CD4-positive, alpha-beta T cell treated with Interferon gamma for 1 hour (primary cell): ENCODE measurements at regions not wholly inside any gene's neighbourhood (a gene's known extent, or its start where the extent isn't known, plus 50 kb on each side); places are given as distances from the start of the nearest gene placed in this dataset.
"Not testable (repeated sequence)": the region's sequence is repeated elsewhere in the genome, so short reads cannot be mapped to it uniquely, and the experiment has no call there.

Source experiments
- DNase-seq: peaks from one replicate; pipeline ENCODE4 v3.0.0-alpha.2; 2020

GRCh38 chr22:40094485-40094884 is 83.2 kb upstream of the TNRC6B start:
- no peak for DNase-seq

- DNase-seq: not testable (repeated sequence)
These were observed 77.8 kb upstream of the TNRC6B start for GRCh38 chr22:40099887-40100286.

- DNase-seq: no peak
These were observed 72.0 kb upstream of the TNRC6B start for GRCh38 chr22:40105755-40106154.

GRCh38 chr22:40107244-40107643 is 70.5 kb upstream of the TNRC6B start:
- DNase-seq: no peak

- DNase-seq: no peak
These were observed 69.8 kb upstream of the TNRC6B start for GRCh38 chr22:40107851-40108378.

- no peak for DNase-seq
These were observed 69.3 kb upstream of the TNRC6B start for GRCh38 chr22:40108396-40108795.

GRCh38 chr22:40108926-40109325 is 68.8 kb upstream of the TNRC6B start:
- DNase-seq: not testable (repeated sequence)

- DNase-seq: no peak
These were observed 66.3 kb upstream of the TNRC6B start for GRCh38 chr22:40111451-40111850.

GRCh38 chr22:40112595-40112994 is 65.1 kb upstream of the TNRC6B start:
- DNase-seq: no peak

GRCh38 chr22:40113696-40114095 is 64.0 kb upstream of the TNRC6B start:
- no peak for DNase-seq

- no peak for DNase-seq
These were observed 63.3 kb upstream of the TNRC6B start for GRCh38 chr22:40114411-40114810.

GRCh38 chr22:40116496-40117200 is 61.1 kb upstream of the TNRC6B start:
- peak; percentile 53 for DNase-seq

- no peak for DNase-seq
These were observed 58.7 kb upstream of the TNRC6B start for GRCh38 chr22:40118979-40119378.

GRCh38 chr22:40120848-40121247 is 56.9 kb upstream of the TNRC6B start:
- no peak for DNase-seq

GRCh38 chr22:40121461-40121860 is 56.3 kb upstream of the TNRC6B start:
- peak; percentile 18 for DNase-seq

- no peak for DNase-seq
These were observed 54.9 kb upstream of the TNRC6B start for GRCh38 chr22:40122792-40123191.

GRCh38 chr22:40123387-40123786 is 54.3 kb upstream of the TNRC6B start:
- no peak for DNase-seq
